GM19239 (cell line): ENCODE measurements at regions not wholly inside any gene's neighbourhood (a gene's known extent, or its start where the extent isn't known, plus 50 kb on each side); places are given as distances from the start of the nearest gene placed in this dataset.

Source experiments
- DNase-seq: peaks from one replicate; pipeline ENCODE4 v3.0.0; 2011; ENCODE audit warnings: low spot score; ENCODE audit not compliant: insufficient read length
- FAIRE-seq: peaks from 2 replicates; lab custom pipeline; 2011; peaks lifted over from hg19 to GRCh38; lab: Jason Lieb, UNC

GRCh38 chr2:15773204-15773603, 167.1 kb upstream of the MYCN start:
- DNase-seq (no peak), FAIRE-seq (no peak)

- DNase-seq (no peak), FAIRE-seq (no peak)
Measured at GRCh38 chr2:15773846-15774245, 166.5 kb upstream of the MYCN start.

- FAIRE-seq = no peak
- no peak for DNase-seq
Measured at GRCh38 chr2:15775753-15776628, 164.4 kb upstream of the MYCN start.

GRCh38 chr2:15776629-15776919, 163.8 kb upstream of the MYCN start:
- DNase-seq (no peak), FAIRE-seq (no peak)

- DNase-seq (no peak), FAIRE-seq (no peak)
Measured at GRCh38 chr2:15776992-15777702, 163.2 kb upstream of the MYCN start.

- FAIRE-seq (no peak), DNase-seq (no peak)
Measured at GRCh38 chr2:15777795-15778371, 162.5 kb upstream of the MYCN start.

GRCh38 chr2:15778529-15779219, 161.7 kb upstream of the MYCN start:
- FAIRE-seq (no peak), DNase-seq (no peak)

GRCh38 chr2:15779381-15780041, 160.8 kb upstream of the MYCN start:
- DNase-seq = no peak
- FAIRE-seq = no peak

- no peak for DNase-seq
- no peak for FAIRE-seq
Measured at GRCh38 chr2:15780234-15780633, 160.1 kb upstream of the MYCN start.

GRCh38 chr2:15780912-15781574, 159.3 kb upstream of the MYCN start:
- FAIRE-seq (no peak), DNase-seq (no peak)

GRCh38 chr2:15782009-15782751, 158.2 kb upstream of the MYCN start:
- DNase-seq = no peak
- FAIRE-seq = no peak

GRCh38 chr2:15782769-15783294, 157.5 kb upstream of the MYCN start:
- FAIRE-seq (no peak), DNase-seq (no peak)

GRCh38 chr2:15783489-15783888, 156.9 kb upstream of the MYCN start:
- DNase-seq (no peak), FAIRE-seq (no peak)

GRCh38 chr2:15784106-15784885, 156.1 kb upstream of the MYCN start:
- DNase-seq = no peak
- FAIRE-seq = no peak

GRCh38 chr2:15784886-15785801, 155.2 kb upstream of the MYCN start:
- DNase-seq (no peak), FAIRE-seq (no peak)

GRCh38 chr2:15786003-15786654, 154.2 kb upstream of the MYCN start:
- DNase-seq (no peak), FAIRE-seq (no peak)

GRCh38 chr2:15786901-15787300, 153.4 kb upstream of the MYCN start:
- no peak for DNase-seq
- FAIRE-seq = no peak
